Peyer's patch (tissue), 4 donors: ENCODE measurements at regions not wholly inside any gene's neighbourhood (a gene's known extent, or its start where the extent isn't known, plus 50 kb on each side); places are given as distances from the start of the nearest gene placed in this dataset.

Experiments
- POLR2A ChIP-seq, 2 donors: fragments of 450-650 bp; IDR thresholded peaks; one replicate each; pipeline ENCODE4 v1.5.1; 2017; ENCODE audit warnings: antibody characterized with exemption in 2 of 2, mild to moderate bottlenecking in 2 of 2, moderate library complexity in 2 of 2
- TF ChIP-seq, protein P1 (sequence below), 6 experiments: fragments of 450-650 bp in 4 of 6; fragments of 200-600 bp in 2 of 6; sonication (generic) in 1 of 6; IDR thresholded peaks; one replicate each; pipeline ENCODE4 v1.5.1; 2017 to 2019; ENCODE audit warnings: antibody characterized with exemption in 6 of 6, mild to moderate bottlenecking in 3 of 6, moderate library complexity in 1 of 6

DNA sequence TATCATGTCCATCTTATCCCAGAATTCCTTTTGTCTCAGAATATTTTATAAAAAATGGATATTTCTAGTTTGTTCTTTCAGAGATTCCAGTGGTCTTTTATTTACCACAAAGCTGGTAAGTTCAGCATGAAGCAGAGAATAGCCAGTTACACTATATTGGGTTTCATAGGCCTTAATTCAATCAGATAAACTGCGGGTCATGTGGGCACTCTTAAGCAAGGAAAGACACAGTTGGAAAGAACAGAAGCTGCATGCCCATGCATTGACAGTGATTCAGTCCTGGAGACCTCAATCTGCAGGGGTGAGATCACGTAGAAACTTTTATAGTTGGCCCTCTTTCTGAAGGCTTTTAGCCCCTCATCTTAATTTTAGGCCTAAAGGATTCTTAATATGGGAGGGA, 281.3 kb upstream of the IGFBP3 start:
- TF ChIP-seq, protein P1, sequence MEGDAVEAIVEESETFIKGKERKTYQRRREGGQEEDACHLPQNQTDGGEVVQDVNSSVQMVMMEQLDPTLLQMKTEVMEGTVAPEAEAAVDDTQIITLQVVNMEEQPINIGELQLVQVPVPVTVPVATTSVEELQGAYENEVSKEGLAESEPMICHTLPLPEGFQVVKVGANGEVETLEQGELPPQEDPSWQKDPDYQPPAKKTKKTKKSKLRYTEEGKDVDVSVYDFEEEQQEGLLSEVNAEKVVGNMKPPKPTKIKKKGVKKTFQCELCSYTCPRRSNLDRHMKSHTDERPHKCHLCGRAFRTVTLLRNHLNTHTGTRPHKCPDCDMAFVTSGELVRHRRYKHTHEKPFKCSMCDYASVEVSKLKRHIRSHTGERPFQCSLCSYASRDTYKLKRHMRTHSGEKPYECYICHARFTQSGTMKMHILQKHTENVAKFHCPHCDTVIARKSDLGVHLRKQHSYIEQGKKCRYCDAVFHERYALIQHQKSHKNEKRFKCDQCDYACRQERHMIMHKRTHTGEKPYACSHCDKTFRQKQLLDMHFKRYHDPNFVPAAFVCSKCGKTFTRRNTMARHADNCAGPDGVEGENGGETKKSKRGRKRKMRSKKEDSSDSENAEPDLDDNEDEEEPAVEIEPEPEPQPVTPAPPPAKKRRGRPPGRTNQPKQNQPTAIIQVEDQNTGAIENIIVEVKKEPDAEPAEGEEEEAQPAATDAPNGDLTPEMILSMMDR (IDR thresholded peaks at IDR 0.05): no peak
- TF ChIP-seq POLR2A (IDR thresholded peaks at IDR 0.05): no peak
